Stimulated activated CD4-positive, alpha-beta T cell treated with anti-CD3 and anti-CD28 coated beads, Interleukin-12 subunit alpha, Interleukin-12 subunit beta, amount 100 ng/mL, for 24 hours (primary cell): ENCODE measurements at regions not wholly inside any gene's neighbourhood (a gene's known extent, or its start where the extent isn't known, plus 50 kb on each side); places are given as distances from the start of the nearest gene placed in this dataset.

Experiments
- DNase-seq, 2 experiments: peaks; one replicate each; pipeline ENCODE4 v3.0.0-alpha.2; 2020; ENCODE audit warnings: low read depth in 2 of 2

- DNase-seq = no peak
Measured at GRCh38 chrX:21056622-21057021, 317.6 kb upstream of the CNKSR2 start.

GRCh38 chrX:21047034-21047455, 327.2 kb upstream of the CNKSR2 start:
- DNase-seq = no peak

GRCh38 chrX:21014326-21014725, 359.9 kb upstream of the CNKSR2 start:
- no peak for DNase-seq

- DNase-seq = no peak
Measured at GRCh38 chrX:21004835-21005234, 369.4 kb upstream of the CNKSR2 start.

- DNase-seq = no peak
Measured at GRCh38 chrX:20995829-20996228, 378.4 kb upstream of the CNKSR2 start.

- no peak for DNase-seq
Measured at GRCh38 chrX:20989361-20989760, 384.9 kb upstream of the CNKSR2 start.

- no peak for DNase-seq
Measured at GRCh38 chrX:20988804-20989203, 385.4 kb upstream of the CNKSR2 start.

GRCh38 chrX:20988118-20988517, 386.1 kb upstream of the CNKSR2 start:
- DNase-seq = no peak

- no peak for DNase-seq
Measured at GRCh38 chrX:20980426-20980825, 393.8 kb upstream of the CNKSR2 start.

- no peak for DNase-seq
Measured at GRCh38 chrX:20974326-20974725, 399.9 kb upstream of the CNKSR2 start.

- no peak for DNase-seq
Measured at GRCh38 chrX:20973038-20973437, 401.2 kb upstream of the CNKSR2 start.

GRCh38 chrX:20971250-20971649, 403.0 kb upstream of the CNKSR2 start:
- DNase-seq = no peak

GRCh38 chrX:20969565-20969964, 404.7 kb upstream of the CNKSR2 start:
- no peak for DNase-seq

- DNase-seq = no peak
Measured at GRCh38 chrX:20968996-20969395, 405.2 kb upstream of the CNKSR2 start.

- DNase-seq = no peak
Measured at GRCh38 chrX:20967725-20968124, 406.5 kb upstream of the CNKSR2 start.

- no peak for DNase-seq
Measured at GRCh38 chrX:20965270-20966044, 408.8 kb upstream of the CNKSR2 start.

GRCh38 chrX:20954014-20954413, 420.2 kb upstream of the CNKSR2 start:
- no peak for DNase-seq

GRCh38 chrX:20952180-20952579, 422.0 kb upstream of the CNKSR2 start:
- no peak for DNase-seq

GRCh38 chrX:20951016-20951810, 423.0 kb upstream of the CNKSR2 start:
- DNase-seq = no peak

- no peak for DNase-seq
Measured at GRCh38 chrX:20947411-20947912, 426.8 kb upstream of the CNKSR2 start.

GRCh38 chrX:20913760-20914159, 460.5 kb upstream of the CNKSR2 start:
- no peak for DNase-seq

- no peak for DNase-seq
Measured at GRCh38 chrX:20906571-20906970, 467.6 kb upstream of the CNKSR2 start.

- DNase-seq = no peak
Measured at GRCh38 chrX:20884565-20884964, 489.7 kb upstream of the CNKSR2 start.
